OCI-LY3 (cell line): ENCODE measurements at regions not wholly inside any gene's neighbourhood (a gene's known extent, or its start where the extent isn't known, plus 50 kb on each side); places are given as distances from the start of the nearest gene placed in this dataset.

ENCODE experiments used
- H2AFZ ChIP-seq: fragments of 200-600, 300-600 bp; shearing (Covaris generic); 2 replicates; pipeline ENCODE4 v1.6.0; 2014; ENCODE audit warnings: antibody characterized with exemption, low read depth, low read length
- H3K27ac ChIP-seq: fragments of 200-600, 300-600 bp; sonication (generic); 2 replicates; pipeline ENCODE4 v1.5.1; 2014; ENCODE audit warnings: mild to moderate bottlenecking, low read length, moderate library complexity, mixed read lengths
- H3K27me3 ChIP-seq: fragments of 200-600, 300-600 bp; sonication (generic); 2 replicates; pipeline ENCODE4 v1.6.1; 2014; ENCODE audit warnings: low read depth, low read length, mixed read lengths
- H3K36me3 ChIP-seq: fragments of 200-600, 300-600 bp; sonication (generic); replicated peaks from 2 replicates; pipeline ENCODE3; 2014; ENCODE audit warnings: low read depth, low read length, mixed read lengths
- H3K4me1 ChIP-seq: fragments of 300-600, 200-600 bp; sonication (generic); 2 replicates; pipeline ENCODE4 v1.6.1; 2014; ENCODE audit warnings: low read length, mixed read lengths
- H3K4me2 ChIP-seq: fragments of 200-600, 300-600 bp; sonication (generic); 2 replicates; pipeline ENCODE4 v1.6.1; 2014; ENCODE audit warnings: low read length, mixed read lengths
- H3K4me3 ChIP-seq: fragments of 300-600, 200-600 bp; sonication (generic); 2 replicates; pipeline ENCODE4 v1.5.1; 2014; ENCODE audit warnings: antibody characterized with exemption, mild to moderate bottlenecking, low read length, moderate library complexity
- H3K79me2 ChIP-seq: fragments of 300-600, 200-600 bp; shearing (Covaris generic); 2 replicates; pipeline ENCODE4 v1.6.1; 2014; ENCODE audit warnings: mild to moderate bottlenecking, low read length, mixed read lengths
- H3K9ac ChIP-seq: fragments of 300-600, 200-600 bp; shearing (Covaris generic); 2 replicates; pipeline ENCODE4 v1.6.0; 2014; ENCODE audit warnings: mild to moderate bottlenecking, low read length, moderate library complexity
- H3K9me3 ChIP-seq: fragments of 200-600, 300-600 bp; shearing (Covaris generic); 2 replicates; pipeline ENCODE4 v1.6.1; 2014; ENCODE audit warnings: low read length, mixed read lengths; ENCODE audit not compliant: insufficient read depth
- H4K20me1 ChIP-seq: fragments of 200-600, 300-600 bp; sonication (generic); 2 replicates; pipeline ENCODE4 v1.6.1; 2016; ENCODE audit warnings: low read length, mixed read lengths; ENCODE audit not compliant: insufficient read depth
- EZH2phosphoT487 ChIP-seq: fragments of 200-600 bp; shearing (Covaris generic); IDR thresholded peaks from 2 replicates; pipeline ENCODE4 v1.6.1; 2018; ENCODE audit warnings: antibody characterized with exemption, mixed run types, low read depth
- TF ChIP-seq, protein P1 (sequence below): fragments of 200-600, 300-600 bp; sonication (generic); IDR thresholded peaks from 2 replicates; pipeline ENCODE4 v1.5.1; 2014; ENCODE audit warnings: antibody characterized with exemption, low read length, low read depth

DNA sequence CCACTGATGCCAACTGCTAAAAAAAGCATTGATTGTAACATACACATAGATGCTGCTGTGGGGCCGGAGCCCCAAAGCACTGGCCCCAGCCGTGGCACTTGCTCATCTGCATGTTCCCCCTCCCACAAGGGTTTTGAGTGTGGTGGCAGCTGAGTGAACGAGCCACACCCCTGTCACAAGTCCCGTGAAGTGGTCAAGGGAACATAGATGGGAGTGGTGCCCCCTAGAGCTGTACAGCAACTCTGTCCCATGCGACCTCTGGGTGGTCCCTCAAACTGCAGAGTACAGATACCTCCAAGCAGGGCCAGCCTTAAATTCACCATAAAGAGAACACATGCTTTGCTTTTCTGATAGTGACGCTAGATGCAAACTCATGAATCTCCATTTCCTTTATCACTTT is 503.3 kb upstream of the NRP1 start:
- H3K4me3 ChIP-seq = no peak overlapping the region
- no peaks in the 10 kb centered on the region for H3K4me1 ChIP-seq
- H3K27ac ChIP-seq = no peak overlapping the region
- no peaks in the 10 kb centered on the region for H3K27me3 ChIP-seq
- H2AFZ ChIP-seq = no peak overlapping the region
- no peak overlapping the region for H3K9ac ChIP-seq
- no peak overlapping the region for H3K4me2 ChIP-seq
- H3K36me3 ChIP-seq = no peaks in the 10 kb centered on the region
- TF ChIP-seq, protein P1, sequence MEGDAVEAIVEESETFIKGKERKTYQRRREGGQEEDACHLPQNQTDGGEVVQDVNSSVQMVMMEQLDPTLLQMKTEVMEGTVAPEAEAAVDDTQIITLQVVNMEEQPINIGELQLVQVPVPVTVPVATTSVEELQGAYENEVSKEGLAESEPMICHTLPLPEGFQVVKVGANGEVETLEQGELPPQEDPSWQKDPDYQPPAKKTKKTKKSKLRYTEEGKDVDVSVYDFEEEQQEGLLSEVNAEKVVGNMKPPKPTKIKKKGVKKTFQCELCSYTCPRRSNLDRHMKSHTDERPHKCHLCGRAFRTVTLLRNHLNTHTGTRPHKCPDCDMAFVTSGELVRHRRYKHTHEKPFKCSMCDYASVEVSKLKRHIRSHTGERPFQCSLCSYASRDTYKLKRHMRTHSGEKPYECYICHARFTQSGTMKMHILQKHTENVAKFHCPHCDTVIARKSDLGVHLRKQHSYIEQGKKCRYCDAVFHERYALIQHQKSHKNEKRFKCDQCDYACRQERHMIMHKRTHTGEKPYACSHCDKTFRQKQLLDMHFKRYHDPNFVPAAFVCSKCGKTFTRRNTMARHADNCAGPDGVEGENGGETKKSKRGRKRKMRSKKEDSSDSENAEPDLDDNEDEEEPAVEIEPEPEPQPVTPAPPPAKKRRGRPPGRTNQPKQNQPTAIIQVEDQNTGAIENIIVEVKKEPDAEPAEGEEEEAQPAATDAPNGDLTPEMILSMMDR = no peak
- no peaks in the 10 kb centered on the region for H3K79me2 ChIP-seq
- no peaks in the 10 kb centered on the region for H4K20me1 ChIP-seq
- H3K9me3 ChIP-seq = no peaks in the 10 kb centered on the region

DNA sequence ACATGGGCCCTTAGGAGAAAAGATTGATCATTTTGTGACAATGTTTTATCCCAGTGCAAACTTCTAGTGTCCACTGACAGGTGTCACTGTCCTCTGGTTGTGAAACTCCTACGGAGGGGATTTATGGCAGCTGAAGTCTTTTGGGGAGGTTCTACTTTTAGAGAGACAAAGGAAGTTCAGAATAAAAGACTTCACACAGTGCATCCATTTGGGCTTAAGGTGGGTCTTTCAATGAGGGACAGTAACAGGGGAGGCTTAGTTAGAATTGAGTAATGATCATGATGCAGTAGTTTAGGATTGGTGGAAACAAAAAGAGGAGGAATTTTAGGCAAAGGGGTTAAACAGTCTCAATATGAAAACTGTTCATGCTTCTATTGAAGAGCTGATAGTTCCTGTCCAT is 501.1 kb upstream of the NRP1 start:
- Histone ChIP-seq H3K4me2 (no peak overlapping the region), H3K4me1 (no peaks in the 10 kb centered on the region), H3K4me3 (no peak overlapping the region), H4K20me1 (no peaks in the 10 kb centered on the region), H3K79me2 (no peaks in the 10 kb centered on the region), H2AFZ (no peak overlapping the region), H3K27me3 (no peaks in the 10 kb centered on the region), H3K9ac (no peak overlapping the region), H3K36me3 (no peaks in the 10 kb centered on the region), H3K27ac (no peak overlapping the region), H3K9me3 (no peaks in the 10 kb centered on the region)
- TF ChIP-seq EZH2phosphoT487 = no peak
- TF ChIP-seq, protein P1 = no peak

DNA sequence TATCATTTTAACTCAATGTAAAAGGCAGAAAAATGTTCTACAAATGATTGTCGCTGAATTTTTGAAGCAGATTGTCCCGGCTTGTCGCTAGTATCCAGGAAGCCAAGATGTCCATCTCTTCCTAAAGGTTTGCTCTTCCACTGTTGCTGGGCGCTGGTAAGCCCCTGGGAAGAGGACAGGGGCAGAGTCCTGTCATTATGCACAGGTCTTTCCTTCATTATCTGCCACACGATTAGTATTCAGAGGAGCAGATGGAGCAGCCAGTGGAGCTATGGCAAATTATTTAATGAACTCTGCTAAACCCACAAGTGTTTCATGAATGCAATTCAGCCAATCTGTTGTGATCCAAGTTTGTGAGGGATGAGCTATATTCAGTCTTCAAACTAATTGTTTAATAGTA is 499.1 kb upstream of the NRP1 start:
- Histone ChIP-seq H3K4me3 (no peak overlapping the region), H2AFZ (no peak overlapping the region)

DNA sequence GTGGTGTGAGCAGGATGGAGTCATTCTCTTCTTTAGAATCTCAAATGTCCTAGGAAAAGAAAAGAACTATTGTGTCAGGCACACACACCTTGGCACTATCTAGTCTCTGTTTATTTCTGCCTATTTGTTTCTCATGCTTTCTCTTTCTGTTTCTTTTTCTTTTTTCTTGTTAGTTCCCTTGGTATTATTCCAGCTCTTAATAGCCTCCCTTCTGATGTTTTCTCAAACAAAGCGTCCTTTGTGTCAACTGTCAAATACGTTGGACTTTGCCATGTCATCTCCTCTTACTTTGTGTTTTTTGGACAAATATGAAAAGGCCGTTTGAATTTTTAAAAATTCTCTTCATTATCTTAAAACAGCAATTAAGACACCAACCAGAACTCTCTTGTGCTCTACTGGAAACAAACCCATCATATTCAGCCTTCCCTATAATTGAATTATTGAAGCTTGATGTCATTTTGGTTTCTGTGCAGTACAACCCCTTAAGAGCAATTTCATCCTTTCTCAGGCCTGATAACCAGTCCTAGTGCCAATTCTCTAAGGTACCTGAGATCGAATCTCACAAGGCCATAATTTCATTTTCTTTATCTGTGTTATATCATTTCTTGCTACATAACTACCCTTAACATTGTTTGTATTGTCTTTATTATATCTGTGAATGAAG is 497.8 kb upstream of the NRP1 start:
- H2AFZ ChIP-seq = no peak overlapping the region
- no peaks in the 10 kb centered on the region for H3K27me3 ChIP-seq
- no peak overlapping the region for H3K4me3 ChIP-seq
- no peaks in the 10 kb centered on the region for H3K9me3 ChIP-seq
- no peaks in the 10 kb centered on the region for H3K79me2 ChIP-seq
- no peak overlapping the region for H3K27ac ChIP-seq
- H4K20me1 ChIP-seq = no peaks in the 10 kb centered on the region
- no peaks in the 10 kb centered on the region for H3K4me1 ChIP-seq
- no peak for TF ChIP-seq EZH2phosphoT487
- TF ChIP-seq, protein P1 = no peak
- no peak overlapping the region for H3K9ac ChIP-seq
- no peak overlapping the region for H3K4me2 ChIP-seq
- no peaks in the 10 kb centered on the region for H3K36me3 ChIP-seq

More for the DNA sequence above, 499.1 kb upstream of the NRP1 start:
- no peaks in the 10 kb centered on the region for H3K4me1 ChIP-seq
- TF ChIP-seq, protein P1 = no peak
- no peak for TF ChIP-seq EZH2phosphoT487
- no peaks in the 10 kb centered on the region for H3K9me3 ChIP-seq
- no peaks in the 10 kb centered on the region for H3K36me3 ChIP-seq
- no peaks in the 10 kb centered on the region for H4K20me1 ChIP-seq
- H3K27me3 ChIP-seq = no peaks in the 10 kb centered on the region
- H3K4me2 ChIP-seq = no peak overlapping the region
- H3K27ac ChIP-seq = no peak overlapping the region
- no peaks in the 10 kb centered on the region for H3K79me2 ChIP-seq
- H3K9ac ChIP-seq = no peak overlapping the region
